Cardiac muscle cell (in vitro differentiated cells and primary cell): ENCODE measurements at regions not wholly inside any gene's neighbourhood (a gene's known extent, or its start where the extent isn't known, plus 50 kb on each side); places are given as distances from the start of the nearest gene placed in this dataset.

Experiments used
- DNase-seq, 2 donors: peaks; one replicate each; pipeline versions ENCODE4 v3.0.0 to v3.0.0-alpha.2; 2010 to 2017; ENCODE audit warnings: low read depth in 1 of 2, low spot score in 1 of 2
- H3K27ac ChIP-seq: fragments of 200-600 bp; sonication (generic); 2 replicates; pipeline ENCODE4 v1.5.1; 2016
- H3K27me3 ChIP-seq: fragments of 200-600 bp; sonication (generic); 2 replicates; pipeline ENCODE4 v1.6.0; 2016; ENCODE audit warnings: control low read depth
- H3K36me3 ChIP-seq: fragments of 200-600 bp; sonication (generic); 2 replicates; pipeline ENCODE4 v1.5.1; 2016; ENCODE audit warnings: control low read depth
- H3K4me1 ChIP-seq: fragments of 200-600 bp; sonication (generic); 2 replicates; pipeline ENCODE4 v1.8.1; 2017; ENCODE audit warnings: low read depth, mild to moderate bottlenecking, mixed run types
- H3K4me3 ChIP-seq: fragments of 200-600 bp; sonication (generic); 2 replicates; pipeline ENCODE4 v1.5.1; 2016; ENCODE audit warnings: mild to moderate bottlenecking
- H3K9me3 ChIP-seq: fragments of 200-600 bp; sonication (generic); 2 replicates; pipeline ENCODE4 v1.5.1; 2017; ENCODE audit warnings: low read depth, mild to moderate bottlenecking, control low read depth
- CTCF ChIP-seq: IDR thresholded peaks from 2 replicates; pipeline ENCODE4 v1.5.1; 2012; ENCODE audit warnings: low read depth, mild to moderate bottlenecking, low read length

GRCh38 chr11:11028017-11028692 is 170.3 kb upstream of the ZBED5 start:
- H3K9me3 ChIP-seq: no peaks in the 10 kb centered on the region
- H3K4me1 ChIP-seq: no peaks in the 10 kb centered on the region
- TF ChIP-seq CTCF: peak; percentile 89
- DNase-seq: peak; percentile 61 to 64
- no peaks in the 10 kb centered on the region for H3K36me3 ChIP-seq
- no peaks in the 10 kb centered on the region for H3K27me3 ChIP-seq
- H3K4me3 ChIP-seq: no peak overlapping the region
- no peak overlapping the region for H3K27ac ChIP-seq

DNA sequence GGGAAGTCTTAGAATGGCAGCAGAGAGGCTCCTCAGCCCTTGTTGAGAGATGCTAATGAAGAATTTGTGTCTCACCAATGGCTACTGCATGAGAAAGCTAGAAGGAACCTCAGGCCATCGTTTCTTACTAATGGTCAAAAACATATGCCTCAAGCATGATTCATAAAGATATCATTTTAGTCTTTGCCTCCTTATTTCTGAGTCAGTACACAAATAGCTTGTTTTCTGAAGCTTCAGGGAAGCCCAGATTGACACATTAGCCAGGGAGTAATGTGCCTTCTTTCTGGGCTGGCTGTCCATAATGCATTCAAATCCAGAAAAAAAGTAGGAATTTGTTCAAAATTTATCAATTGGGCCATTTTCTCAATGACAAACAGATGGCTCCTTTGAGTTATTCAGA is 169.4 kb upstream of the ZBED5 start:
- H3K36me3 ChIP-seq: no peaks in the 10 kb centered on the region
- no peaks in the 10 kb centered on the region for H3K9me3 ChIP-seq
- TF ChIP-seq CTCF: no peak
- no peak overlapping the region for H3K4me3 ChIP-seq
- peak in 1 of 2 donors; percentile 62 for DNase-seq
- no peaks in the 10 kb centered on the region for H3K4me1 ChIP-seq
- no peak overlapping the region for H3K27ac ChIP-seq
- H3K27me3 ChIP-seq: no peaks in the 10 kb centered on the region

GRCh38 chr11:11025087-11025486 is 167.2 kb upstream of the ZBED5 start:
- no peak for DNase-seq
- no peaks in the 10 kb centered on the region for H3K4me1 ChIP-seq
- H3K27me3 ChIP-seq: no peaks in the 10 kb centered on the region
- TF ChIP-seq CTCF: no peak
- H3K9me3 ChIP-seq: no peaks in the 10 kb centered on the region
- no peak overlapping the region for H3K4me3 ChIP-seq
- no peak overlapping the region for H3K27ac ChIP-seq
- H3K36me3 ChIP-seq: no peaks in the 10 kb centered on the region

- H3K27me3 ChIP-seq: no peaks in the 10 kb centered on the region
- no peaks in the 10 kb centered on the region for H3K36me3 ChIP-seq
- peak; percentile 47 for TF ChIP-seq CTCF
Measured at GRCh38 chr11:11022125-11022730, 164.4 kb upstream of the ZBED5 start.

GRCh38 chr11:11021563-11021962 is 163.7 kb upstream of the ZBED5 start:
- no peaks in the 10 kb centered on the region for H3K36me3 ChIP-seq
- H3K9me3 ChIP-seq: no peaks in the 10 kb centered on the region
- no peak for TF ChIP-seq CTCF
- H3K4me3 ChIP-seq: no peak overlapping the region
- no peak overlapping the region for H3K27ac ChIP-seq
- no peaks in the 10 kb centered on the region for H3K4me1 ChIP-seq
- H3K27me3 ChIP-seq: no peaks in the 10 kb centered on the region
- no peak for DNase-seq

More at GRCh38 chr11:11022125-11022730, 164.4 kb upstream of the ZBED5 start:
- H3K9me3 ChIP-seq: no peaks in the 10 kb centered on the region
- no peak overlapping the region for H3K27ac ChIP-seq
- no peak overlapping the region for H3K4me3 ChIP-seq
- no peaks in the 10 kb centered on the region for H3K4me1 ChIP-seq
- peak; percentile 28 to 50 for DNase-seq
